GM21737 (cell line): ENCODE measurements at regions not wholly inside any gene's neighbourhood (a gene's known extent, or its start where the extent isn't known, plus 50 kb on each side); places are given as distances from the start of the nearest gene placed in this dataset.
"Not testable (repeated sequence)": the region's sequence is repeated elsewhere in the genome, so short reads cannot be mapped to it uniquely, and the experiment has no call there.

Experiments used
- ATAC-seq: cut with Tn5 transposase; IDR thresholded peaks from one replicate; pipeline ENCODE4 v1.9.1; 2021; ENCODE audit warnings: mild to moderate bottlenecking, moderate library complexity; ENCODE audit not compliant: unreplicated experiment

GRCh38 chr9:38196714-38197113 lies 127.7 kb upstream of the SHB start:
- no peak for ATAC-seq

- ATAC-seq: no peak
These were observed 126.7 kb upstream of the SHB start for GRCh38 chr9:38195737-38196161.

GRCh38 chr9:38194870-38195269 lies 125.8 kb upstream of the SHB start:
- no peak for ATAC-seq

GRCh38 chr9:38192731-38193265 lies 123.8 kb upstream of the SHB start:
- ATAC-seq: no peak

- no peak for ATAC-seq
These were observed 117.5 kb upstream of the SHB start for GRCh38 chr9:38186404-38187115.

GRCh38 chr9:38185647-38186403 lies 116.8 kb upstream of the SHB start:
- ATAC-seq: no peak

- no peak for ATAC-seq
These were observed 115.1 kb upstream of the SHB start for GRCh38 chr9:38183994-38184568.

- ATAC-seq: no peak
These were observed 113.3 kb upstream of the SHB start for GRCh38 chr9:38182321-38182720.

GRCh38 chr9:38181866-38182265 lies 112.8 kb upstream of the SHB start:
- no peak for ATAC-seq

GRCh38 chr9:38181232-38181631 lies 112.2 kb upstream of the SHB start:
- no peak for ATAC-seq

GRCh38 chr9:38180656-38181055 lies 111.6 kb upstream of the SHB start:
- ATAC-seq: no peak

- no peak for ATAC-seq
These were observed 110.9 kb upstream of the SHB start for GRCh38 chr9:38179965-38180364.

GRCh38 chr9:38178237-38178636 lies 109.2 kb upstream of the SHB start:
- no peak for ATAC-seq

GRCh38 chr9:38177680-38178079 lies 108.7 kb upstream of the SHB start:
- ATAC-seq: no peak

- no peak for ATAC-seq
These were observed 107.2 kb upstream of the SHB start for GRCh38 chr9:38176251-38176650.

GRCh38 chr9:38175423-38175822 lies 106.4 kb upstream of the SHB start:
- ATAC-seq: no peak

GRCh38 chr9:38172586-38172985 lies 103.6 kb upstream of the SHB start:
- ATAC-seq: no peak

GRCh38 chr9:38171926-38172325 lies 102.9 kb upstream of the SHB start:
- no peak for ATAC-seq

- ATAC-seq: no peak
These were observed 102.5 kb upstream of the SHB start for GRCh38 chr9:38171538-38171884.

- ATAC-seq: not testable (repeated sequence)
These were observed 101.9 kb upstream of the SHB start for GRCh38 chr9:38170763-38171537.

- not testable (repeated sequence) for ATAC-seq
These were observed 101.1 kb upstream of the SHB start for GRCh38 chr9:38170155-38170554.
